Liver (tissue), 3 donors: ENCODE measurements at regions not wholly inside any gene's neighbourhood (a gene's known extent, or its start where the extent isn't known, plus 50 kb on each side); places are given as distances from the start of the nearest gene placed in this dataset.

Source experiments
- CTCF ChIP-seq: fragments of 150-350 bp; IDR thresholded peaks from 2 replicates; pipeline ENCODE4 v1.5.1; 2017; ENCODE audit warnings: improper control_type of control experiment, low read depth, low read length; ENCODE audit not compliant: missing input control
- EGR1 ChIP-seq, 2 donors: IDR thresholded peaks; 2 replicates each; pipeline ENCODE4 v1.6.1; 2016 to 2018; ENCODE audit warnings: antibody characterized with exemption in 2 of 2, low read depth in 2 of 2
- GABPA ChIP-seq, 2 donors: IDR thresholded peaks in 1 of 2; conservative IDR thresholded peaks in 1 of 2; 2 replicates each; pipeline ENCODE4 v1.6.1; 2016; ENCODE audit warnings: antibody characterized with exemption in 2 of 2, mild to moderate bottlenecking in 1 of 2, moderate library complexity in 1 of 2
- HNF4A ChIP-seq, 2 donors: conservative IDR thresholded peaks; 2 replicates each; pipeline ENCODE4 v1.6.1; 2016; ENCODE audit warnings: antibody characterized with exemption in 2 of 2, mild to moderate bottlenecking in 2 of 2
- MAX ChIP-seq: IDR thresholded peaks from 2 replicates; pipeline ENCODE4 v1.6.1; 2016; ENCODE audit warnings: antibody characterized with exemption
- REST ChIP-seq: IDR thresholded peaks from 2 replicates; pipeline ENCODE4 v1.6.1; 2016; ENCODE audit warnings: antibody characterized with exemption, mild to moderate bottlenecking
- SP1 ChIP-seq: IDR thresholded peaks from 2 replicates; pipeline ENCODE4 v1.6.1; 2018; ENCODE audit warnings: antibody characterized with exemption, mild to moderate bottlenecking
- YY1 ChIP-seq: IDR thresholded peaks from 2 replicates; pipeline ENCODE4 v1.6.1; 2016; ENCODE audit warnings: antibody characterized with exemption, mild to moderate bottlenecking
- ZBTB33 ChIP-seq: IDR thresholded peaks from 2 replicates; pipeline ENCODE4 v1.6.1; 2016; ENCODE audit warnings: antibody characterized with exemption
- TF ChIP-seq, protein P1 (sequence below): IDR thresholded peaks from 2 replicates; pipeline ENCODE4 v1.6.1; 2016; ENCODE audit warnings: antibody characterized with exemption
- donor health status: healthy.
- donor health status: healthy.

GRCh38 chr1:221234791-221235190 lies 355.5 kb downstream of the HLX start:
- TF ChIP-seq CTCF = no peak
- TF ChIP-seq ZBTB33 = no peak
- TF ChIP-seq REST = no peak
- TF ChIP-seq, protein P1, sequence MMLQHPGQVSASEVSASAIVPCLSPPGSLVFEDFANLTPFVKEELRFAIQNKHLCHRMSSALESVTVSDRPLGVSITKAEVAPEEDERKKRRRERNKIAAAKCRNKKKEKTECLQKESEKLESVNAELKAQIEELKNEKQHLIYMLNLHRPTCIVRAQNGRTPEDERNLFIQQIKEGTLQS = no peak
- no peak for TF ChIP-seq MAX
- TF ChIP-seq SP1 = no peak
- TF ChIP-seq GABPA (IDR thresholded peaks at IDR 0.05 in 1 of 2, conservative IDR thresholded peaks at IDR 0.05 in 1 of 2) = no peak
- TF ChIP-seq YY1 = no peak
- no peak for TF ChIP-seq EGR1 (IDR thresholded peaks at IDR 0.05; ENCODE audit: low read depth in 2 of 2)
- TF ChIP-seq HNF4A (conservative IDR thresholded peaks at IDR 0.05) = no peak
